GM06990 (cell line): ENCODE measurements at regions not wholly inside any gene's neighbourhood (a gene's known extent, or its start where the extent isn't known, plus 50 kb on each side); places are given as distances from the start of the nearest gene placed in this dataset.

ENCODE experiments used
- DNase-seq: peaks from one replicate; pipeline ENCODE4 v3.0.0-alpha.2; 2011; ENCODE audit not compliant: insufficient read length; ENCODE audit errors: extremely low read depth
- H3K27me3 ChIP-seq: replicated peaks from 2 replicates; pipeline ENCODE4 v1.6.0; 2011; ENCODE audit warnings: low read length; ENCODE audit not compliant: control insufficient read depth, insufficient read depth
- H3K36me3 ChIP-seq: 2 replicates; pipeline ENCODE4 v1.5.1; 2011; ENCODE audit warnings: low read length; ENCODE audit not compliant: control insufficient read depth, insufficient read depth
- H3K4me3 ChIP-seq: replicated peaks from 2 replicates; pipeline ENCODE4 v1.5.1; 2011; ENCODE audit warnings: low read depth, mild to moderate bottlenecking, control low read depth, low read length
- CTCF ChIP-seq: IDR thresholded peaks from 2 replicates; pipeline ENCODE4 v1.5.1; 2011; ENCODE audit warnings: low read length, control low read depth, mild to moderate bottlenecking, inconsistent platforms; ENCODE audit not compliant: insufficient read depth, poor library complexity, severe bottlenecking

GRCh38 chr3:59306436-59306835 is 256.6 kb upstream of the CFAP20DC start:
- no peak for DNase-seq
- no peak for TF ChIP-seq CTCF
- Histone ChIP-seq H3K4me3 (no peak overlapping the region), H3K27me3 (no peaks in the 10 kb centered on the region), H3K36me3 (no peaks in the 10 kb centered on the region)

- no peak for DNase-seq
- TF ChIP-seq CTCF: no peak
Observed at GRCh38 chr3:59304296-59304695, 254.5 kb upstream of the CFAP20DC start.

GRCh38 chr3:59303452-59303851 is 253.6 kb upstream of the CFAP20DC start:
- H3K36me3 ChIP-seq: no peaks in the 10 kb centered on the region
- TF ChIP-seq CTCF: no peak
- H3K27me3 ChIP-seq: no peaks in the 10 kb centered on the region
- DNase-seq: no peak
- H3K4me3 ChIP-seq: no peak overlapping the region

More at GRCh38 chr3:59304296-59304695, 254.5 kb upstream of the CFAP20DC start:
- Histone ChIP-seq H3K36me3 (no peaks in the 10 kb centered on the region), H3K4me3 (no peak overlapping the region), H3K27me3 (no peaks in the 10 kb centered on the region)

GRCh38 chr3:59302442-59302841 is 252.6 kb upstream of the CFAP20DC start:
- DNase-seq: no peak
- no peaks in the 10 kb centered on the region for H3K27me3 ChIP-seq
- no peak overlapping the region for H3K4me3 ChIP-seq
- TF ChIP-seq CTCF: no peak
- H3K36me3 ChIP-seq: no peaks in the 10 kb centered on the region

- Histone ChIP-seq H3K36me3 (no peaks in the 10 kb centered on the region), H3K27me3 (no peaks in the 10 kb centered on the region), H3K4me3 (no peak overlapping the region)
- no peak for TF ChIP-seq CTCF
- DNase-seq: no peak
Observed at GRCh38 chr3:59300733-59301132, 250.9 kb upstream of the CFAP20DC start.

- no peak for DNase-seq
- Histone ChIP-seq H3K4me3 (no peak overlapping the region), H3K36me3 (no peaks in the 10 kb centered on the region), H3K27me3 (no peaks in the 10 kb centered on the region)
- no peak for TF ChIP-seq CTCF
Observed at GRCh38 chr3:59299561-59299960, 249.7 kb upstream of the CFAP20DC start.
